ENCODE measurements at regions not wholly inside any gene's neighbourhood (a gene's known extent, or its start where the extent isn't known, plus 50 kb on each side); places are given as distances from the start of the nearest gene placed in this dataset.

DNA sequence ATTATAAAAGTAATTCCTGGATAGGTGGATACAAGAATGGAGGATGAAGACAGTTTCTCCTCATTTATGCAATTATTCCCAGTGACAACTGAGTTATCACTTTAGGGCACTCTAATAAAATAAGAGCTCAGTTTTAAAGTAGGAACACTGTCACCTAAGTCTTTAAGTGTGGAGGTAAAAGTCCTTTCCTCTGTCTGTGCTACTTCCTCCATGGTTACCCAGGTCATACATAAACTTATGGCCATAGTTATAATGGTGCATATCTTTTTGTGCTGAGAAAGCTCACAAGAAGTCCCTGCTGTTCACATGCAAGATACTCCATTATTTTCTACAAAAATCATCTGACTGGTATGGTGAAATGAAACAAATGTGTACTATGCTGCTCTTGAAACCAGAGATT, 1093.6 kb downstream of the IGSF11 start:
- TF ChIP-seq, protein P1, sequence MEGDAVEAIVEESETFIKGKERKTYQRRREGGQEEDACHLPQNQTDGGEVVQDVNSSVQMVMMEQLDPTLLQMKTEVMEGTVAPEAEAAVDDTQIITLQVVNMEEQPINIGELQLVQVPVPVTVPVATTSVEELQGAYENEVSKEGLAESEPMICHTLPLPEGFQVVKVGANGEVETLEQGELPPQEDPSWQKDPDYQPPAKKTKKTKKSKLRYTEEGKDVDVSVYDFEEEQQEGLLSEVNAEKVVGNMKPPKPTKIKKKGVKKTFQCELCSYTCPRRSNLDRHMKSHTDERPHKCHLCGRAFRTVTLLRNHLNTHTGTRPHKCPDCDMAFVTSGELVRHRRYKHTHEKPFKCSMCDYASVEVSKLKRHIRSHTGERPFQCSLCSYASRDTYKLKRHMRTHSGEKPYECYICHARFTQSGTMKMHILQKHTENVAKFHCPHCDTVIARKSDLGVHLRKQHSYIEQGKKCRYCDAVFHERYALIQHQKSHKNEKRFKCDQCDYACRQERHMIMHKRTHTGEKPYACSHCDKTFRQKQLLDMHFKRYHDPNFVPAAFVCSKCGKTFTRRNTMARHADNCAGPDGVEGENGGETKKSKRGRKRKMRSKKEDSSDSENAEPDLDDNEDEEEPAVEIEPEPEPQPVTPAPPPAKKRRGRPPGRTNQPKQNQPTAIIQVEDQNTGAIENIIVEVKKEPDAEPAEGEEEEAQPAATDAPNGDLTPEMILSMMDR (IDR thresholded peaks at IDR 0.05; ENCODE audit: unreplicated experiment) = no peak
- H3K9me3 Mint-ChIP-seq (ENCODE audit: low read depth, unreplicated experiment) = peaks cover 8% of the 10 kb centered on the region
- H3K27me3 Mint-ChIP-seq (ENCODE audit: unreplicated experiment) = no peaks in the 10 kb centered on the region
- no peak overlapping the region for H3K27ac Mint-ChIP-seq (ENCODE audit: unreplicated experiment)
- H3K36me3 Mint-ChIP-seq (ENCODE audit: insufficient read depth, unreplicated experiment) = no peaks in the 10 kb centered on the region
- no peak overlapping the region for H3K4me3 Mint-ChIP-seq (ENCODE audit: low read depth, unreplicated experiment)
- CTCF ChIA-PET = interaction anchor here (0.5 to 1.1 kb wide), 2 partner anchors 9 to 903 kb away, joined by 4 to 5 read pairs; no protein-coding TSS in a partner anchor
- no TSS peak for BruUV-seq (replicated peaks)
- H3K4me1 Mint-ChIP-seq (ENCODE audit: low read depth, unreplicated experiment) = no peaks in the 10 kb centered on the region
- intact Hi-C loops (cut with micrococcal nuclease; ENCODE audit: unreplicated experiment) = no loop called here
- DNase-seq = no peak

DNA sequence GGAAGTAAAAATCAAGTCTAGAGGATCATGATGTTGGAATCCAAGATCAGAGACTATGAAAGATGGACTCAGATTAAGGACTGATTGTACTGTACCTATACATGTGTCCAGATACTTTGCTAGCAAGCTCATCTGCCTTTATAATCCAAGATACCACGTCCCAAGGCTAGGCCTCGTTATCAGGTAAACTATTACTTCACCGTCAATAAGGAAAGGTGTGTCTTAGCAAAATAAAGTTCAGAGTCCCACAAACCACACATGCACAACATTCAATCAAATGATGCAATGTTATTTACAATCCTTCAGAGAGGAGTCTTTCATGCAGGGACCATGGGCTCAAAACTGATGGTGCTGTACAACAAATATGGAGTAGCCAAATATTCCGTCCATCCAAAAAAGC, 1092.9 kb downstream of the IGSF11 start:
- Mint-ChIP-seq H3K4me3 (ENCODE audit: low read depth, unreplicated experiment) (no peak overlapping the region), H3K36me3 (ENCODE audit: insufficient read depth, unreplicated experiment) (no peaks in the 10 kb centered on the region), H3K4me1 (ENCODE audit: low read depth, unreplicated experiment) (no peaks in the 10 kb centered on the region), H3K27me3 (ENCODE audit: unreplicated experiment) (no peaks in the 10 kb centered on the region), H3K9me3 (ENCODE audit: low read depth, unreplicated experiment) (peaks cover 8% of the 10 kb centered on the region), H3K27ac (ENCODE audit: unreplicated experiment) (no peak overlapping the region)
- no peak for DNase-seq
- intact Hi-C loops (cut with micrococcal nuclease; ENCODE audit: unreplicated experiment) = no loop called here
- CTCF ChIA-PET = interaction anchor here (0.5 kb wide), 1 partner anchor 904 kb away, joined by 5 read pairs; no protein-coding TSS in a partner anchor
- TF ChIP-seq, protein P1 (IDR thresholded peaks at IDR 0.05; ENCODE audit: unreplicated experiment) = no peak
- BruUV-seq (replicated peaks) = no TSS peak

DNA sequence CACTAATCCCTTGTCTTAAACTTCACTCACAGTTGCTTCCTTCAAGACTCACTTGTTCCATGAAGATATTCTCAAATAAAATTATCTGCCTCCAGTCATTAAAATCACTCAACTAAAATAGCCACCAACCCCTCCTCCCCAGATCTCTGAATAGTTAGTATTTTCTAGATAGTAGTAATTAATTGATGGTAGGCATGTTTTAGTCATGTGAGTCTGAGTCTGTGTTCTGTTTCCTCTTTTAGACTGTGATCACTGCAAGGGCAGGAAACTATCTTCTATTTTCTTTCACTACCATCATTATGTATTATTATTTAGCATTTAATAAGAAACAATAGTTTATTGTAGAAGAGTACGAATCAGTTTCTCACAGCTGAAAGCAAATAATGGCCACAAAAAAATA, 1080.5 kb downstream of the IGSF11 start:
- no peak for DNase-seq
- Mint-ChIP-seq H3K27me3 (ENCODE audit: unreplicated experiment) (no peaks in the 10 kb centered on the region), H3K4me3 (ENCODE audit: low read depth, unreplicated experiment) (no peak overlapping the region), H3K9me3 (ENCODE audit: low read depth, unreplicated experiment) (no peaks in the 10 kb centered on the region), H3K4me1 (ENCODE audit: low read depth, unreplicated experiment) (peaks cover 13% of the 10 kb centered on the region), H3K27ac (ENCODE audit: unreplicated experiment) (no peak overlapping the region), H3K36me3 (ENCODE audit: insufficient read depth, unreplicated experiment) (no peaks in the 10 kb centered on the region)
- CTCF ChIA-PET = no interaction called here
- intact Hi-C loops (cut with micrococcal nuclease; ENCODE audit: unreplicated experiment) = no loop called here
- BruUV-seq (replicated peaks) = no TSS peak
- TF ChIP-seq, protein P1 (IDR thresholded peaks at IDR 0.05; ENCODE audit: unreplicated experiment) = no peak

DNA sequence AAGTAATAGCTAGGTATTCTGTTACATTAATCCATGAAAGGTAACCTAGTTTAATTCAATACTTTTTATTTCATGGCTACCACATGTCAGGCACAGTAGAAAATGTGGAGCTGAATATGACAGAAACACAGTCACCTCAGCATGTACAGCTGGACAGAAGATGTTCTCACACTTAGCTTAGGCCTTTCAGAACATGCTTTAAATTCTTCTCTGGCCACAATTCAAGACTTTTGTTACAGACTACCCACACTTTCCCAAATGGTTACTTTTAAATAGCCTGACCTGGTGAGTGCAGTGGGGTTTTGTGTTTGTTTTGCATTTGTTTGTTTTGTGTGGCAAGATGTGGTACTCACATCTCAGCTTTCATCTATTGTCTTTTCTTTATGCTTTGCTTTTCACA, 1079.5 kb downstream of the IGSF11 start:
- no peaks in the 10 kb centered on the region for H3K36me3 Mint-ChIP-seq (ENCODE audit: insufficient read depth, unreplicated experiment)
- CTCF ChIA-PET = interaction anchor here (0.6 kb wide), 1 partner anchor 42 kb away, joined by 8 read pairs; no protein-coding TSS in a partner anchor
- no peak overlapping the region for H3K27ac Mint-ChIP-seq (ENCODE audit: unreplicated experiment)
- no peak overlapping the region for H3K4me3 Mint-ChIP-seq (ENCODE audit: low read depth, unreplicated experiment)
- TF ChIP-seq, protein P1 (IDR thresholded peaks at IDR 0.05; ENCODE audit: unreplicated experiment) = no peak
- H3K9me3 Mint-ChIP-seq (ENCODE audit: low read depth, unreplicated experiment) = no peaks in the 10 kb centered on the region
- intact Hi-C loops (cut with micrococcal nuclease; ENCODE audit: unreplicated experiment) = no loop called here
- no peak for DNase-seq
- H3K4me1 Mint-ChIP-seq (ENCODE audit: low read depth, unreplicated experiment) = peaks cover 17% of the 10 kb centered on the region
- no TSS peak for BruUV-seq (replicated peaks)
- no peaks in the 10 kb centered on the region for H3K27me3 Mint-ChIP-seq (ENCODE audit: unreplicated experiment)
